PC-3 (cell line): ENCODE measurements at regions not wholly inside any gene's neighbourhood (a gene's known extent, or its start where the extent isn't known, plus 50 kb on each side); places are given as distances from the start of the nearest gene placed in this dataset.

Experiments
- CTCF ChIP-seq: fragments of 300-600 bp; sonication (generic); conservative IDR thresholded peaks from 2 replicates; pipeline ENCODE4 v1.5.1; 2017; ENCODE audit warnings: antibody characterized with exemption, low read depth, mild to moderate bottlenecking, low read length
- EZH2phosphoT487 ChIP-seq: fragments of 300-600 bp; sonication (generic); IDR thresholded peaks from 2 replicates; pipeline ENCODE4 v1.6.1; 2018; ENCODE audit warnings: mild to moderate bottlenecking, antibody characterized with exemption, low read length, borderline replicate concordance

GRCh38 chr2:64220894-64221617, 76.8 kb upstream of the PELI1 start:
- TF ChIP-seq CTCF (no peak), EZH2phosphoT487 (no peak)
